ENCODE measurements at regions not wholly inside any gene's neighbourhood (a gene's known extent, or its start where the extent isn't known, plus 50 kb on each side); places are given as distances from the start of the nearest gene placed in this dataset.

DNA sequence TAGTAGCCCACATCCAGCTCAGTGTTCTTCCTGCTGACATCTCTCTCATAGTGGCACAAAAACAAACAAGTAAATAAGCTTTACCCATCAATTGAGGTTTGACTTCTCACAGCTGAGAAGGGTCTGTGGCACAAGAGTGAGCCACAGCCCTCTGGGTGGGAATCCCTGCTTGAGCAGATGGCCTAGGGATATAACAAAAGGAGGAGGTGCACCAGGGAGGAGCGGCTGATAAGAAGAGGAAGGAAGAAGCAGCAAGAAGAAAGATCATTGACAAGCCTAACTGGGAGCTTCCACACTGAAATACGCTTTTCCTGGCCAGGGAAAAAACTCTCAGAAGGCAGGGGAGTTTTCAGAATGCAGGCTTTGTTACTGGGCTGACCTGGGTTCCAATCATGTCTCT lies 279.8 kb downstream of the UACA start:
- H3K27ac ChIP-seq (ENCODE audit: low read length), result no peak overlapping the region
- no peaks in the 10 kb centered on the region for H3K27me3 ChIP-seq (ENCODE audit: insufficient read depth, low read depth, low read length)
- H3K79me2 ChIP-seq (replicated peaks; ENCODE audit: insufficient read depth, low read length), result no peaks in the 10 kb centered on the region
- no peaks in the 10 kb centered on the region for H3K36me3 ChIP-seq (ENCODE audit: insufficient read depth, low read length)
- no peak overlapping the region for H2AFZ ChIP-seq (ENCODE audit: low read depth, low read length)
- no peaks in the 10 kb centered on the region for H4K20me1 ChIP-seq (ENCODE audit: insufficient read depth)
- TF ChIP-seq SMC3 (conservative IDR thresholded peaks at IDR 0.05; ENCODE audit: poor library complexity) (no peak), RAD21 (conservative IDR thresholded peaks at IDR 0.05) (no peak), EP300 (conservative IDR thresholded peaks at IDR 0.05; ENCODE audit: poor library complexity, severe bottlenecking) (no peak)
- no peaks in the 10 kb centered on the region for H3K9me3 ChIP-seq (ENCODE audit: low read length)
- no peaks in the 10 kb centered on the region for H3K9me2 ChIP-seq (ENCODE audit: insufficient read depth, low read length)
- no peak overlapping the region for H3K4me3 ChIP-seq (ENCODE audit: low read length)
- no peaks in the 10 kb centered on the region for H3F3A ChIP-seq (ENCODE audit: insufficient read depth, low read length, poor library complexity, severe bottlenecking)
- H3K4me2 ChIP-seq (ENCODE audit: low read length), result no peak overlapping the region
- H3K9ac ChIP-seq (ENCODE audit: low read length), result no peak overlapping the region

DNA sequence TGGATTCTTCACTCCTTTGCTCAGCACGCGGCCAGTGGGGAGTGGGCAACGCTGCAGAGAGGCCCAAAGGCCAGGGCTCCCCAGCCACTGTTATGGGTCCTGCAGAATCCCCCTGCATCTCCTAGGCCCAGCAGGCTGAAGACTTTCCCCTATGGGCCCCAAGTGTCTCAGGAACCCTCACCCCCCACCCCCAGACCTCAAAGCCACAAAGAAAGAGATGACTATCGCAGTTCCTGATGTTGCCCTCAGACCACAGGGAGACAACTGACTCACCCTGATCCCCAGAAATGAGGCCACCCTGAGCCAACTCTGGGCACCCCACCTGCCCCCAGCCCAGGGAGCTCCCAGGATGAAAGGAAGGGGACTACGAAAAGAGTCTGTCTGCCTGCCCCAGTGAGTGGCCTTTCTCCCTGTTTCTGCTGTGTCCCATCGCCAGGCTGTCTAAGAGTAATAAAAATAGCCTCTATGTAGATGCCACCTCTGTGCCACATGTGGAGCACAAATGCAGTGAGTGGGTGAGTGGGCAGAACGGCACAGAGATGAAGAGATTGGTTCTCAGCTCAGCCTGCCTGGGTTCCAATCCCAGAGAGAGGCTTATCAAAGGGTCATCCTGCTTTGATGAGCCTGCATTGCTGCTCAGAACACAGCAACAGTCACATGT lies 283.0 kb downstream of the UACA start:
- TF ChIP-seq EZH2 (IDR thresholded peaks at IDR 0.05; ENCODE audit: borderline replicate concordance, insufficient read depth, low read length, poor library complexity, severe bottlenecking) (no peak), TAF1 (IDR thresholded peaks at IDR 0.05; ENCODE audit: low read depth) (no peak), SMC3 (conservative IDR thresholded peaks at IDR 0.05; ENCODE audit: poor library complexity) (no peak), EP300 (conservative IDR thresholded peaks at IDR 0.05; ENCODE audit: poor library complexity, severe bottlenecking) (no peak), POLR2AphosphoS5 (IDR thresholded peaks at IDR 0.05) (no peak), MXI1 (conservative IDR thresholded peaks at IDR 0.05; ENCODE audit: poor library complexity, severe bottlenecking) (no peak), RAD21 (conservative IDR thresholded peaks at IDR 0.05) (no peak)
- TF ChIP-seq, protein P1, sequence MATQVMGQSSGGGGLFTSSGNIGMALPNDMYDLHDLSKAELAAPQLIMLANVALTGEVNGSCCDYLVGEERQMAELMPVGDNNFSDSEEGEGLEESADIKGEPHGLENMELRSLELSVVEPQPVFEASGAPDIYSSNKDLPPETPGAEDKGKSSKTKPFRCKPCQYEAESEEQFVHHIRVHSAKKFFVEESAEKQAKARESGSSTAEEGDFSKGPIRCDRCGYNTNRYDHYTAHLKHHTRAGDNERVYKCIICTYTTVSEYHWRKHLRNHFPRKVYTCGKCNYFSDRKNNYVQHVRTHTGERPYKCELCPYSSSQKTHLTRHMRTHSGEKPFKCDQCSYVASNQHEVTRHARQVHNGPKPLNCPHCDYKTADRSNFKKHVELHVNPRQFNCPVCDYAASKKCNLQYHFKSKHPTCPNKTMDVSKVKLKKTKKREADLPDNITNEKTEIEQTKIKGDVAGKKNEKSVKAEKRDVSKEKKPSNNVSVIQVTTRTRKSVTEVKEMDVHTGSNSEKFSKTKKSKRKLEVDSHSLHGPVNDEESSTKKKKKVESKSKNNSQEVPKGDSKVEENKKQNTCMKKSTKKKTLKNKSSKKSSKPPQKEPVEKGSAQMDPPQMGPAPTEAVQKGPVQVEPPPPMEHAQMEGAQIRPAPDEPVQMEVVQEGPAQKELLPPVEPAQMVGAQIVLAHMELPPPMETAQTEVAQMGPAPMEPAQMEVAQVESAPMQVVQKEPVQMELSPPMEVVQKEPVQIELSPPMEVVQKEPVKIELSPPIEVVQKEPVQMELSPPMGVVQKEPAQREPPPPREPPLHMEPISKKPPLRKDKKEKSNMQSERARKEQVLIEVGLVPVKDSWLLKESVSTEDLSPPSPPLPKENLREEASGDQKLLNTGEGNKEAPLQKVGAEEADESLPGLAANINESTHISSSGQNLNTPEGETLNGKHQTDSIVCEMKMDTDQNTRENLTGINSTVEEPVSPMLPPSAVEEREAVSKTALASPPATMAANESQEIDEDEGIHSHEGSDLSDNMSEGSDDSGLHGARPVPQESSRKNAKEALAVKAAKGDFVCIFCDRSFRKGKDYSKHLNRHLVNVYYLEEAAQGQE (IDR thresholded peaks at IDR 0.05; ENCODE audit: borderline replicate concordance), result no peak
- TF ChIP-seq, protein P2, sequence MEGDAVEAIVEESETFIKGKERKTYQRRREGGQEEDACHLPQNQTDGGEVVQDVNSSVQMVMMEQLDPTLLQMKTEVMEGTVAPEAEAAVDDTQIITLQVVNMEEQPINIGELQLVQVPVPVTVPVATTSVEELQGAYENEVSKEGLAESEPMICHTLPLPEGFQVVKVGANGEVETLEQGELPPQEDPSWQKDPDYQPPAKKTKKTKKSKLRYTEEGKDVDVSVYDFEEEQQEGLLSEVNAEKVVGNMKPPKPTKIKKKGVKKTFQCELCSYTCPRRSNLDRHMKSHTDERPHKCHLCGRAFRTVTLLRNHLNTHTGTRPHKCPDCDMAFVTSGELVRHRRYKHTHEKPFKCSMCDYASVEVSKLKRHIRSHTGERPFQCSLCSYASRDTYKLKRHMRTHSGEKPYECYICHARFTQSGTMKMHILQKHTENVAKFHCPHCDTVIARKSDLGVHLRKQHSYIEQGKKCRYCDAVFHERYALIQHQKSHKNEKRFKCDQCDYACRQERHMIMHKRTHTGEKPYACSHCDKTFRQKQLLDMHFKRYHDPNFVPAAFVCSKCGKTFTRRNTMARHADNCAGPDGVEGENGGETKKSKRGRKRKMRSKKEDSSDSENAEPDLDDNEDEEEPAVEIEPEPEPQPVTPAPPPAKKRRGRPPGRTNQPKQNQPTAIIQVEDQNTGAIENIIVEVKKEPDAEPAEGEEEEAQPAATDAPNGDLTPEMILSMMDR (IDR thresholded peaks at IDR 0.05; ENCODE audit: poor library complexity, severe bottlenecking), result no peak

More for the DNA sequence above, 283.0 kb downstream of the UACA start:
- Histone ChIP-seq H3K36me3 (ENCODE audit: insufficient read depth, low read length) (no peaks in the 10 kb centered on the region), H3K79me2 (replicated peaks; ENCODE audit: insufficient read depth, low read length) (no peaks in the 10 kb centered on the region), H3K9me2 (ENCODE audit: insufficient read depth, low read length) (no peaks in the 10 kb centered on the region), H3K9me3 (ENCODE audit: low read length) (no peaks in the 10 kb centered on the region), H3K27ac (ENCODE audit: low read length) (no peak overlapping the region), H3F3A (ENCODE audit: insufficient read depth, low read length, poor library complexity, severe bottlenecking) (no peaks in the 10 kb centered on the region), H3K4me2 (ENCODE audit: low read length) (no peak overlapping the region), H3K9ac (ENCODE audit: low read length) (no peak overlapping the region), H3K4me3 (ENCODE audit: low read length) (no peak overlapping the region), H2AFZ (ENCODE audit: low read depth, low read length) (no peak overlapping the region), H4K20me1 (ENCODE audit: insufficient read depth) (no peaks in the 10 kb centered on the region), H3K27me3 (ENCODE audit: insufficient read depth, low read depth, low read length) (no peaks in the 10 kb centered on the region)

Measured in neural cell (in vitro differentiated cells).